Mesendoderm (in vitro differentiated cells): ENCODE measurements at regions not wholly inside any gene's neighbourhood (a gene's known extent, or its start where the extent isn't known, plus 50 kb on each side); places are given as distances from the start of the nearest gene placed in this dataset.

Source experiments
- DNase-seq: peaks from one replicate; pipeline ENCODE4 v3.0.0; 2013
- H2AK5ac ChIP-seq: 2 replicates; pipeline ENCODE4 v1.6.1; 2013; ENCODE audit warnings: low read length, inconsistent platforms
- H2BK120ac ChIP-seq: 2 replicates; pipeline ENCODE4 v1.6.1; 2013; ENCODE audit warnings: low read depth, mild to moderate bottlenecking, low read length, moderate library complexity, mixed read lengths
- H2BK15ac ChIP-seq: replicated peaks from 2 replicates; pipeline ENCODE4 v1.6.1; 2013; ENCODE audit warnings: low read depth, mild to moderate bottlenecking, moderate library complexity
- H2BK5ac ChIP-seq: 2 replicates; pipeline ENCODE4 v1.6.1; 2013; ENCODE audit warnings: low read length, inconsistent platforms
- H3K18ac ChIP-seq: 2 replicates; pipeline ENCODE4 v1.6.1; 2013; ENCODE audit warnings: mild to moderate bottlenecking, low read length, mixed read lengths
- H3K23ac ChIP-seq: one replicate; pipeline ENCODE4 v1.6.1; 2013; ENCODE audit warnings: low read length
- H3K27ac ChIP-seq: 2 replicates; pipeline ENCODE4 v1.5.1; 2013; ENCODE audit warnings: low read depth, mild to moderate bottlenecking, inconsistent platforms, low read length, moderate library complexity
- H3K27me3 ChIP-seq: 2 replicates; pipeline ENCODE4 v1.6.1; 2013; ENCODE audit warnings: low read length, control low read depth, mild to moderate bottlenecking, inconsistent platforms; ENCODE audit not compliant: insufficient read depth, poor library complexity
- H3K36me3 ChIP-seq: 2 replicates; pipeline ENCODE4 v1.6.1; 2013; ENCODE audit warnings: low read length, inconsistent platforms; ENCODE audit not compliant: control insufficient read depth, insufficient read depth
- H3K4ac ChIP-seq: one replicate; pipeline ENCODE4 v1.6.1; 2013; ENCODE audit warnings: low read depth, mild to moderate bottlenecking, low read length, moderate library complexity
- H3K4me1 ChIP-seq: 2 replicates; pipeline ENCODE4 v1.6.1; 2013; ENCODE audit warnings: low read depth, low read length, inconsistent platforms; ENCODE audit not compliant: control insufficient read depth
- H3K4me2 ChIP-seq: 2 replicates; pipeline ENCODE4 v1.6.1; 2013; ENCODE audit warnings: low read length
- H3K4me3 ChIP-seq: 2 replicates; pipeline ENCODE4 v1.5.1; 2013; ENCODE audit warnings: mild to moderate bottlenecking, low read length
- H3K56ac ChIP-seq: one replicate; pipeline ENCODE4 v1.6.1; 2013; ENCODE audit warnings: low read length
- H3K79me1 ChIP-seq: 2 replicates; pipeline ENCODE4 v1.6.1; 2013; ENCODE audit warnings: low read length, inconsistent platforms
- H3K79me2 ChIP-seq: 2 replicates; pipeline ENCODE4 v1.6.1; 2013; ENCODE audit warnings: mild to moderate bottlenecking, low read length; ENCODE audit not compliant: control insufficient read depth, insufficient read depth
- H3K9ac ChIP-seq: 2 replicates; pipeline ENCODE4 v1.6.1; 2013; ENCODE audit warnings: low read length, inconsistent platforms
- H4K5ac ChIP-seq: one replicate; pipeline ENCODE4 v1.6.1; 2013; ENCODE audit warnings: low read length
- H4K8ac ChIP-seq: one replicate; pipeline ENCODE4 v1.6.1; 2013; ENCODE audit warnings: low read depth, mild to moderate bottlenecking, control low read depth, low read length, moderate library complexity
- WGBS: extraction: QIAGEN DNeasy Blood & Tissue Kit; methylation state at CpG from one replicate; pipeline ENCODE4 v1.1.7; 2013; ENCODE audit warnings: low lambda C conversion rate, missing lambda C conversion rate; ENCODE audit not compliant: insufficient coverage; ENCODE audit errors: extremely low coverage; 5-methylcytosine and 5-hydroxymethylcytosine counted together

DNA sequence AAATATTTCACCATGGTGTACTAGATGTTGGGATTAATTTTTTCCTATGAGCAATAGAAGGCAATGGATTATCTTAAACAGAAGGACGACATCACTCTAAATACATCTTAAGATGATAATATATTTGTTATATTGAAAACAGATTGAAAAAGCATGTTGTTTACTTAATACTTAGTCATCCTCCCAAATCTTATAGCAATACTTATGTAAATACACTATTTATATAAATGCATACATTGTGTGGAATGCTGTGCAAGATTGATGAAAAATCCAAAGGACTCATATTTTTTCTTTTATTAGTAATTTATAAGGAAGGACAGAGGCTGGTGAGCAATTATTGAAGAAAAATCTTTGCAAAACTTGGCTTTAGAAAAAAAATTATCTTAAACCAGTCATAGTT is 593.5 kb downstream of the MMUT start:
- no peak overlapping the region for H2AK5ac ChIP-seq
- H4K5ac ChIP-seq: no peak overlapping the region
- no peaks in the 10 kb centered on the region for H3K36me3 ChIP-seq
- no peak overlapping the region for H3K27ac ChIP-seq
- H4K8ac ChIP-seq: no peak overlapping the region
- H3K4ac ChIP-seq: no peak overlapping the region
- no peak overlapping the region for H3K18ac ChIP-seq
- H3K79me1 ChIP-seq: no peaks in the 10 kb centered on the region
- DNase-seq: no peak
- no peak overlapping the region for H3K23ac ChIP-seq
- no peak overlapping the region for H2BK15ac ChIP-seq
- H3K56ac ChIP-seq: no peak overlapping the region
- H3K4me1 ChIP-seq: no peaks in the 10 kb centered on the region
- no peak overlapping the region for H3K4me3 ChIP-seq
- no peak overlapping the region for H2BK5ac ChIP-seq
- H3K4me2 ChIP-seq: no peak overlapping the region
- WGBS: no CpG with 5 or more reads among the region's 1 CpG
- H3K79me2 ChIP-seq: no peaks in the 10 kb centered on the region
- H2BK120ac ChIP-seq: no peak overlapping the region
- H3K9ac ChIP-seq: no peak overlapping the region
- H3K27me3 ChIP-seq: no peaks in the 10 kb centered on the region

DNA sequence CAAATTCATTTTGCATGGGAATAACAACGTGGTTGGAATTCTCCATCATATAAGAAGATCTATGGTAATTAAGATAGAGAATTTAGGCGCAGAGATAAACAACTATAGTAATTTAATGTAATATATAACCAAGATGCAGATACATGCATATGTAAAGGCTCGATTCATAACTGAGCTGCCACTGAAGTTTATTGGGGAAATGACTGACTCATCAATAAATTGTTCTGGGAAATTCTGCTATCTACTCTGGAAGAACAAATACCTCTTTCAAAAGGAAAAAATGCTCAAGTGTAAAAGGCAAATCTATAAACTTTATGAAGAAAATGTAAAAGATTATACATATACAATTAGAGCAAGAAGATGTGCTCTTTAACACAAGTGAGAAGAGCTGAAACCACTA is 596.4 kb downstream of the MMUT start:
- Histone ChIP-seq H4K5ac (no peak overlapping the region), H2BK5ac (no peak overlapping the region), H2BK120ac (no peak overlapping the region)

DNA sequence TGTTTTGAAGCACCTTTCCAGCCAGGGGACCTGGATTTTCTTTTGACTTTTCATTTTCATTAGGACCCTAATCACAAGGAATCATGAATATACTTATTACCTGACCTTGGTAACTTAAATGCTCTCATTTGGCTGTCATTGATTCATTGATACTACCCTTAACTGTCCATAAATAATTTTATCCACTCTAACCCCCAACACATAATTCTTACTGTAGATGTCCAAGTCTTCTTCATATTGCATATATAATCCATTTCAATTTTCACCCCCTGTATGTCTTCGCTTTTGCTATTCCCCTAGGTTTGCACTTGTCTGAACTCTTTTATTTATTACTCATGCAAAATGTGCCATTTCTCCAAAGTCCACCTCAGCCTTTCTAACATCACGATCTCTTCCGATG is 602.9 kb downstream of the MMUT start:
- Histone ChIP-seq H3K27ac (no peak overlapping the region), H4K5ac (no peak overlapping the region), H3K9ac (no peak overlapping the region), H3K4ac (no peak overlapping the region), H2AK5ac (no peak overlapping the region), H3K4me2 (no peak overlapping the region), H3K4me3 (no peak overlapping the region), H2BK5ac (no peak overlapping the region), H3K4me1 (no peaks in the 10 kb centered on the region), H3K79me2 (no peaks in the 10 kb centered on the region), H3K56ac (no peak overlapping the region), H3K27me3 (no peaks in the 10 kb centered on the region), H4K8ac (no peak overlapping the region), H3K18ac (no peak overlapping the region), H3K36me3 (no peaks in the 10 kb centered on the region), H3K23ac (no peak overlapping the region), H2BK120ac (no peak overlapping the region), H3K79me1 (no peaks in the 10 kb centered on the region), H2BK15ac (no peak overlapping the region)
- DNase-seq: no peak
- WGBS: no CpG with 5 or more reads among the region's 3 CpGs

More for the DNA sequence above, 596.4 kb downstream of the MMUT start:
- no CpG with 5 or more reads among the region's 3 CpGs for WGBS
- no peak overlapping the region for H3K23ac ChIP-seq
- no peaks in the 10 kb centered on the region for H3K36me3 ChIP-seq
- no peak overlapping the region for H3K56ac ChIP-seq
- H3K4me1 ChIP-seq: no peaks in the 10 kb centered on the region
- no peak overlapping the region for H3K9ac ChIP-seq
- H3K79me2 ChIP-seq: no peaks in the 10 kb centered on the region
- no peak overlapping the region for H3K4me2 ChIP-seq
- no peak overlapping the region for H3K4ac ChIP-seq
- no peak overlapping the region for H3K18ac ChIP-seq
- no peak overlapping the region for H2AK5ac ChIP-seq
- no peak overlapping the region for H3K4me3 ChIP-seq
- H4K8ac ChIP-seq: no peak overlapping the region
- no peak overlapping the region for H2BK15ac ChIP-seq
- DNase-seq: no peak
- H3K79me1 ChIP-seq: no peaks in the 10 kb centered on the region
- H3K27ac ChIP-seq: no peak overlapping the region
- no peaks in the 10 kb centered on the region for H3K27me3 ChIP-seq

DNA sequence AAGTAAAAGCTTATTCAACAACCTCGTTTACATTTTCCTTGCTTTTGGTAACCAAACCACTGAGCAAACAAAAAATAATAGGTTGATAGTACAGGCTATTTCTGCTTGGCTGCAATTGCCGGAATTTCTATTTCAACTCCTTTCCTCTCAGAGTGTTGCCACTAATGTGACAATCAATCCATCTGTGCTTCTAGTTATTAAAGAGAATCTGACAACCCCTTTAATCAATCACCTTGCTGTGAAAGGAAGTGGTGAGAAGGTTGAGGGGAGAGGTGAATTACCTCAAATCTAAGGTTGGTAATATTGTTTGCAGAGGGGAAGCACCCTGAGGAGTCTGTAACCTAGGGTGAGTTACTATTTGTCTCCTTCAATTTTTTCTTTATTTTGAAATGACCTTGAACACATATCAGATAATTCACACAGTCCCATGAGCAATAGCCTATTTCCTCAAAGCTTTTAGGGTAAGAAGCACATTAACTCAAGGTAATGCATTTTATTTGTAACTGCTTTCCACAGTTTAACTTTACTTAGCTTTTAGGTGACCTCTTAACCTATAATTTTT is 603.4 kb downstream of the MMUT start:
- DNase-seq: no peak
- H3K9ac ChIP-seq: no peak overlapping the region

DNA sequence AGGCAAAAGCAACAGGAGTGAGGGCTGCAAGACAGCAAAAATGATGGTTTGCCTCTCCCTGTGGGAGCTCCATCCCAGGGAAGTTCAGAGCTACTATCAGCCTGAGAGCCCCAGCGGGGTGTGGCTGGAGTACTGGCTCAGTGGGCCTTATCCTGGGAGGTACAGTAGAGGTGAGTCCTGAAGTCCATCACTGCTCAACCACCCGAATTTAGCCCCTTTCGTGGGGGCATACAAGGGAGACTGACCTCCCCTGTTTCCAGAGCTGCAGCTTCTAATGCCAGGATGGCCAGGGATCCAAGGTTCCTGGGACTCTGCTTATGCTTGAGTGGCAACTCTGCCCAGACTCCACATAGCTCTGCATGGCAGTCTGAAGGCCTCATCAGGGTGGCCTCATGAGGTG is 617.8 kb downstream of the MMUT start:
- Histone ChIP-seq H3K4me3 (no peak overlapping the region), H3K79me2 (no peaks in the 10 kb centered on the region), H4K5ac (no peak overlapping the region), H3K79me1 (no peaks in the 10 kb centered on the region), H3K23ac (no peak overlapping the region), H3K9ac (no peak overlapping the region), H3K4me2 (no peak overlapping the region), H3K4ac (no peak overlapping the region), H2AK5ac (no peak overlapping the region), H4K8ac (no peak overlapping the region), H3K36me3 (no peaks in the 10 kb centered on the region), H2BK5ac (no peak overlapping the region), H3K56ac (no peak overlapping the region), H2BK120ac (no peak overlapping the region), H3K18ac (no peak overlapping the region), H3K27ac (no peak overlapping the region), H3K27me3 (no peaks in the 10 kb centered on the region), H2BK15ac (no peak overlapping the region), H3K4me1 (no peaks in the 10 kb centered on the region)
- DNase-seq: no peak
- WGBS: no CpG with 5 or more reads among the region's 3 CpGs

More for the DNA sequence above, 603.4 kb downstream of the MMUT start:
- Histone ChIP-seq H3K79me1 (no peaks in the 10 kb centered on the region), H3K18ac (no peak overlapping the region), H3K23ac (no peak overlapping the region), H2BK15ac (no peak overlapping the region), H2AK5ac (no peak overlapping the region), H3K4ac (no peak overlapping the region), H3K36me3 (no peaks in the 10 kb centered on the region), H3K79me2 (no peaks in the 10 kb centered on the region), H3K27me3 (no peaks in the 10 kb centered on the region), H2BK5ac (no peak overlapping the region), H3K56ac (no peak overlapping the region), H2BK120ac (no peak overlapping the region), H3K4me1 (no peaks in the 10 kb centered on the region), H3K4me2 (no peak overlapping the region), H4K8ac (no peak overlapping the region), H3K27ac (no peak overlapping the region), H4K5ac (no peak overlapping the region), H3K4me3 (no peak overlapping the region)
- no CpG with 5 or more reads among the region's 2 CpGs for WGBS

DNA sequence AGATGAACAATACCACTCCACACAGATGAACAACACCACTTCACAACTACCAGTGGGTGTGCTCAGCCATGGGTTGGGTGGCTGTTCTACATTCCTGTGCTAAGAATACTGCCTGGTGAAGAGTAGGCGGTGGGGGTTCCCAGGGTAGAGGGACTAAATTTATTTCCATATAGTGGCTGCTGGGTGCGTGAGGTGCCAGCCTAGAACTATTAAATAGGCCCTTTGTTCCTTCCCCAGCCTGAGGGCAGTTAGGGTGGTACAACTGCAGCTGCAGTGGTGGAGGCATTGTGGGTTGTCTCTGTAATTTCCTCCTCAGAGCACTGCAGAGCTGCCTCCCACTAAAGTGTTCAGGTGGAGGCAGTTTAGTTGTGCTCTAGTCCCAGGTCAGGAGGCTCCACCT is 618.4 kb downstream of the MMUT start:
- no peaks in the 10 kb centered on the region for H3K79me2 ChIP-seq
- WGBS: no CpG with 5 or more reads among the region's 2 CpGs

More for the DNA sequence above, 618.4 kb downstream of the MMUT start:
- Histone ChIP-seq H3K27me3 (no peaks in the 10 kb centered on the region), H3K36me3 (no peaks in the 10 kb centered on the region), H3K9ac (no peak overlapping the region), H3K4me1 (no peaks in the 10 kb centered on the region), H3K27ac (no peak overlapping the region), H3K4ac (no peak overlapping the region), H2BK5ac (no peak overlapping the region), H3K56ac (no peak overlapping the region), H4K5ac (no peak overlapping the region), H3K4me2 (no peak overlapping the region), H2AK5ac (no peak overlapping the region), H2BK120ac (no peak overlapping the region), H3K23ac (no peak overlapping the region), H3K79me1 (no peaks in the 10 kb centered on the region), H3K4me3 (no peak overlapping the region), H4K8ac (no peak overlapping the region), H2BK15ac (no peak overlapping the region), H3K18ac (no peak overlapping the region)
- DNase-seq: no peak
